ENCODE measurements at regions not wholly inside any gene's neighbourhood (a gene's known extent, or its start where the extent isn't known, plus 50 kb on each side); places are given as distances from the start of the nearest gene placed in this dataset.

GRCh38 chr21:41009398-41010100 is 158.4 kb upstream of the BACE2 start (continued):
- no peak for TF ChIP-seq MEF2A (IDR thresholded peaks at IDR 0.05; ENCODE audit: borderline replicate concordance, low read depth)
- no peak for TF ChIP-seq MXI1 (IDR thresholded peaks at IDR 0.05; ENCODE audit: low read depth, low read length)
- no peak for TF ChIP-seq JUND (IDR thresholded peaks at IDR 0.05)

- Histone ChIP-seq H3F3A (replicated peaks; ENCODE audit: insufficient read depth) (no peaks in the 10 kb centered on the region), H3K27me3 (ENCODE audit: insufficient read depth) (no peaks in the 10 kb centered on the region), H4K20me1 (ENCODE audit: insufficient read depth) (no peaks in the 10 kb centered on the region), H3K9me2 (no peaks in the 10 kb centered on the region), H3K4me3 (ENCODE audit: low read depth in 2 of 2, low read length in 1 of 2) (no peak overlapping the region), H3K9me3 (no peaks in the 10 kb centered on the region; the same call in 1 of the 2 replicates), H3K36me3 (replicated peaks in 1 of 2; ENCODE audit: control insufficient read depth in 1 of 2, insufficient read depth in 2 of 2, low read length in 1 of 2) (no peaks in the 10 kb centered on the region), H3K4me2 (no peak overlapping the region), H3K79me2 (ENCODE audit: insufficient read depth) (no peaks in the 10 kb centered on the region), H3K4me1 (ENCODE audit: control insufficient read depth in 1 of 2, insufficient read depth in 2 of 2, low read depth in 1 of 2, low read length in 1 of 2) (no peaks in the 10 kb centered on the region), H3K9ac (no peak overlapping the region), H2AFZ (ENCODE audit: low read depth) (no peak overlapping the region), H3K27ac (ENCODE audit: low read depth in 2 of 2, low read length in 1 of 2) (no peak overlapping the region)
- CTCF ChIA-PET, result interaction anchor here (1.2 kb wide), 2 partner anchors 866 to 889 kb away, joined by 3 to 4 read pairs; no protein-coding TSS in a partner anchor
- POLR2A ChIA-PET, result no interaction called here
- TF ChIP-seq, protein P1, sequence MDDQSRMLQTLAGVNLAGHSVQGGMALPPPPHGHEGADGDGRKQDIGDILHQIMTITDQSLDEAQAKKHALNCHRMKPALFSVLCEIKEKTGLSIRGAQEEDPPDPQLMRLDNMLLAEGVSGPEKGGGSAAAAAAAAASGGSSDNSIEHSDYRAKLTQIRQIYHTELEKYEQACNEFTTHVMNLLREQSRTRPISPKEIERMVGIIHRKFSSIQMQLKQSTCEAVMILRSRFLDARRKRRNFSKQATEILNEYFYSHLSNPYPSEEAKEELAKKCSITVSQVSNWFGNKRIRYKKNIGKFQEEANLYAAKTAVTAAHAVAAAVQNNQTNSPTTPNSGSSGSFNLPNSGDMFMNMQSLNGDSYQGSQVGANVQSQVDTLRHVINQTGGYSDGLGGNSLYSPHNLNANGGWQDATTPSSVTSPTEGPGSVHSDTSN (IDR thresholded peaks at IDR 0.05), result no peak
- TF ChIP-seq CTCF (IDR thresholded peaks at IDR 0.05) (no peak), YY1 (IDR thresholded peaks at IDR 0.05; ENCODE audit: low read depth) (no peak), NRF1 (IDR thresholded peaks at IDR 0.05; ENCODE audit: low read depth, low read length) (no peak), MAX (IDR thresholded peaks at IDR 0.05; ENCODE audit: low read depth) (no peak), RXRA (IDR thresholded peaks at IDR 0.05; ENCODE audit: borderline replicate concordance, low read depth) (no peak)
- no peak for DNase-seq
- WGBS (ENCODE audit: low lambda C conversion rate), result 6% methylated on average over 6 of the region's 6 CpGs
Observed at GRCh38 chr21:41010101-41010435, 157.9 kb upstream of the BACE2 start.

- Histone ChIP-seq H4K20me1 (ENCODE audit: insufficient read depth) (no peaks in the 10 kb centered on the region), H3K79me2 (ENCODE audit: insufficient read depth) (no peaks in the 10 kb centered on the region), H3K4me2 (no peak overlapping the region), H3K4me1 (ENCODE audit: control insufficient read depth in 1 of 2, insufficient read depth in 2 of 2, low read depth in 1 of 2, low read length in 1 of 2) (no peaks in the 10 kb centered on the region), H3K9ac (no peak overlapping the region), H3K36me3 (replicated peaks in 1 of 2; ENCODE audit: control insufficient read depth in 1 of 2, insufficient read depth in 2 of 2, low read length in 1 of 2) (no peaks in the 10 kb centered on the region), H2AFZ (ENCODE audit: low read depth) (no peak overlapping the region), H3K27ac (ENCODE audit: low read depth in 2 of 2, low read length in 1 of 2) (no peak overlapping the region), H3K4me3 (ENCODE audit: low read depth in 2 of 2, low read length in 1 of 2) (no peak overlapping the region), H3F3A (replicated peaks; ENCODE audit: insufficient read depth) (no peaks in the 10 kb centered on the region), H3K9me3 (no peaks in the 10 kb centered on the region; the same call in 1 of the 2 replicates), H3K27me3 (ENCODE audit: insufficient read depth) (no peaks in the 10 kb centered on the region), H3K9me2 (no peaks in the 10 kb centered on the region)
- DNase-seq, result no peak
- 40% methylated on average over 9 of the region's 16 CpGs for WGBS (ENCODE audit: low lambda C conversion rate)
- ChIA-PET POLR2A (no interaction called here), CTCF (interaction anchor here (1.2 kb wide), 1 partner anchor 890 kb away, joined by 4 read pairs; no protein-coding TSS in a partner anchor)
- TF ChIP-seq FOSL2 (IDR thresholded peaks at IDR 0.05; ENCODE audit: borderline replicate concordance, low read depth), result no peak
- no peak for TF ChIP-seq EZH2phosphoT487 (IDR thresholded peaks at IDR 0.05; ENCODE audit: borderline replicate concordance, low read depth)
- TF ChIP-seq TAF1 (IDR thresholded peaks at IDR 0.05; ENCODE audit: borderline replicate concordance, low read depth, low read length), result no peak
- TF ChIP-seq ELF1 (IDR thresholded peaks at IDR 0.05), result no peak
- TF ChIP-seq TEAD4 (IDR thresholded peaks at IDR 0.05; ENCODE audit: borderline replicate concordance, insufficient read depth), result no peak
- TF ChIP-seq EP300 (IDR thresholded peaks at IDR 0.05; ENCODE audit: borderline replicate concordance in 1 of 2, low read depth in 1 of 2, low read length in 1 of 2), result no peak
- no peak for TF ChIP-seq JUND (IDR thresholded peaks at IDR 0.05)
- no peak for TF ChIP-seq MEF2A (IDR thresholded peaks at IDR 0.05; ENCODE audit: borderline replicate concordance, low read depth)
- TF ChIP-seq NFIC (IDR thresholded peaks at IDR 0.05; ENCODE audit: borderline replicate concordance), result no peak
- no peak for TF ChIP-seq MXI1 (IDR thresholded peaks at IDR 0.05; ENCODE audit: low read depth, low read length)
- TF ChIP-seq USF1 (IDR thresholded peaks at IDR 0.05; ENCODE audit: borderline replicate concordance, low read depth), result no peak
- no peak for TF ChIP-seq RXRA (IDR thresholded peaks at IDR 0.05; ENCODE audit: borderline replicate concordance, low read depth)
- TF ChIP-seq USF2 (IDR thresholded peaks at IDR 0.05; ENCODE audit: borderline replicate concordance, low read depth, low read length), result no peak
- TF ChIP-seq, protein P1 (IDR thresholded peaks at IDR 0.05), result no peak
Observed at GRCh38 chr21:41011098-41011731, 156.7 kb upstream of the BACE2 start.

All from SK-N-SH (cell line).